CD14-positive monocyte (primary cell): ENCODE measurements at regions not wholly inside any gene's neighbourhood (a gene's known extent, or its start where the extent isn't known, plus 50 kb on each side); places are given as distances from the start of the nearest gene placed in this dataset.

Source experiments
- DNase-seq, 3 donors: peaks; one replicate each; pipeline ENCODE4 v3.0.0-alpha.2; 2011 to 2022
- H2AFZ ChIP-seq: 2 replicates; pipeline ENCODE4 v1.6.0; 2012; ENCODE audit warnings: mild to moderate bottlenecking, low read depth, low read length, inconsistent platforms; ENCODE audit not compliant: insufficient read depth, poor library complexity, severe bottlenecking
- H3K27ac ChIP-seq, 2 donors: 1 replicate in 1 of 2; 2 replicates in 1 of 2; pipeline ENCODE4 v1.5.1; 2012 to 2013; ENCODE audit warnings: low read length in 2 of 2, control low read depth in 1 of 2, inconsistent platforms in 1 of 2, low read depth in 1 of 2, mild to moderate bottlenecking in 1 of 2
- H3K27me3 ChIP-seq, 2 donors: one replicate each; pipeline versions ENCODE4 v1.6.0 to v1.6.1; 2011 to 2013; ENCODE audit warnings: low read length in 2 of 2; ENCODE audit not compliant: control insufficient read depth in 2 of 2, insufficient read depth in 2 of 2
- H3K36me3 ChIP-seq, 2 donors: replicated peaks in 1 of 2; 1 replicate in 1 of 2; 2 replicates in 1 of 2; pipeline versions ENCODE4 v1.5.1 to v1.6.1; 2012 to 2013; ENCODE audit warnings: low read length in 2 of 2, control low read depth in 1 of 2, inconsistent platforms in 1 of 2, mild to moderate bottlenecking in 1 of 2; ENCODE audit not compliant: insufficient read depth in 2 of 2, control insufficient read depth in 1 of 2
- H3K4me1 ChIP-seq, 2 donors: 1 replicate in 1 of 2; 2 replicates in 1 of 2; pipeline versions ENCODE4 v1.5.1 to v1.6.1; 2012 to 2013; ENCODE audit warnings: low read length in 2 of 2, control low read depth in 1 of 2, inconsistent platforms in 1 of 2, mild to moderate bottlenecking in 1 of 2, moderate library complexity in 1 of 2; ENCODE audit not compliant: insufficient read depth in 2 of 2, control insufficient read depth in 1 of 2
- H3K4me2 ChIP-seq: replicated peaks from 2 replicates; pipeline ENCODE3; 2012; ENCODE audit warnings: low read length, moderate library complexity, mild to moderate bottlenecking; ENCODE audit not compliant: poor library complexity, severe bottlenecking; ENCODE audit errors: extremely low read depth
- H3K4me3 ChIP-seq, 3 experiments: fragments of 200-600 bp in 1 of 3; sonication (generic) in 1 of 3; replicated peaks in 1 of 3; 1 replicate in 2 of 3; 2 replicates in 1 of 3; pipeline ENCODE4 v1.5.1; 2011 to 2013; ENCODE audit warnings: low read length in 3 of 3, mild to moderate bottlenecking in 3 of 3, control low read depth in 2 of 3, low read depth in 2 of 3, inconsistent platforms in 1 of 3, moderate library complexity in 1 of 3
- H3K79me2 ChIP-seq: 2 replicates; pipeline ENCODE4 v1.6.0; 2012; ENCODE audit warnings: mild to moderate bottlenecking, control low read depth, inconsistent platforms, low read length, moderate library complexity; ENCODE audit not compliant: insufficient read depth
- H3K9ac ChIP-seq: 2 replicates; pipeline ENCODE4 v1.6.0; 2017; ENCODE audit warnings: low read length, mild to moderate bottlenecking; ENCODE audit not compliant: insufficient read depth, poor library complexity, severe bottlenecking
- H3K9me3 ChIP-seq, 2 donors: replicated peaks in 1 of 2; 1 replicate in 1 of 2; 2 replicates in 1 of 2; pipeline versions ENCODE4 v1.5.1 to v1.6.1; 2012 to 2013; ENCODE audit warnings: low read length in 2 of 2, control low read depth in 1 of 2; ENCODE audit not compliant: control insufficient read depth in 1 of 2, insufficient read depth in 1 of 2
- H4K20me1 ChIP-seq: 2 replicates; pipeline ENCODE4 v1.6.0; 2012; ENCODE audit warnings: mild to moderate bottlenecking, low read length, control low read depth, moderate library complexity; ENCODE audit not compliant: insufficient read depth
- H3K27ac Mint-ChIP-seq, 7 donors: one replicate each; pipeline ENCODE4 v1.8.0; 2020; ENCODE audit warnings: mild to moderate bottlenecking in 7 of 7, mixed read lengths in 7 of 7, moderate library complexity in 6 of 7, inconsistent platforms in 2 of 7
- H3K27me3 Mint-ChIP-seq, 3 donors: one replicate each; pipeline ENCODE4 v1.8.0; 2021 to 2022; ENCODE audit warnings: low read depth in 3 of 3, mild to moderate bottlenecking in 3 of 3, mixed read lengths in 3 of 3, moderate library complexity in 3 of 3, inconsistent platforms in 1 of 3
- H3K36me3 Mint-ChIP-seq, 2 donors: one replicate each; pipeline ENCODE4 v1.8.0; 2020; ENCODE audit warnings: mixed read lengths in 2 of 2, inconsistent platforms in 1 of 2, mild to moderate bottlenecking in 1 of 2
- H3K4me1 Mint-ChIP-seq: one replicate; pipeline ENCODE4 v1.8.0; 2020; ENCODE audit warnings: mild to moderate bottlenecking, mixed read lengths
- H3K4me3 Mint-ChIP-seq, 2 donors: one replicate each; pipeline ENCODE4 v1.8.0; 2020; ENCODE audit warnings: mild to moderate bottlenecking in 2 of 2, mixed read lengths in 2 of 2, moderate library complexity in 1 of 2
- H3K9me3 Mint-ChIP-seq, 7 donors: one replicate each; pipeline ENCODE4 v1.8.0; 2020 to 2022; ENCODE audit warnings: mixed read lengths in 7 of 7, mild to moderate bottlenecking in 6 of 7, moderate library complexity in 6 of 7, inconsistent platforms in 2 of 7
- CTCF ChIP-seq: fragments of 200-600 bp; IDR thresholded peaks from one replicate; pipeline ENCODE4 v1.8.0; 2022; ENCODE audit warnings: antibody characterized with exemption, mild to moderate bottlenecking
- WGBS: methylation state at CpG from one replicate; pipeline ENCODE4 v1.1.5; 2013; ENCODE audit warnings: missing lambda C conversion rate; ENCODE audit not compliant: insufficient coverage; 5-methylcytosine and 5-hydroxymethylcytosine counted together
- intact Hi-C, 2 donors: fragments of 100-400 bp; cut with micrococcal nuclease; formaldehyde crosslinking; loops; one replicate each; pipeline versions ENCODE4 v1.15.0 to v1.15.1; 2023

DNA sequence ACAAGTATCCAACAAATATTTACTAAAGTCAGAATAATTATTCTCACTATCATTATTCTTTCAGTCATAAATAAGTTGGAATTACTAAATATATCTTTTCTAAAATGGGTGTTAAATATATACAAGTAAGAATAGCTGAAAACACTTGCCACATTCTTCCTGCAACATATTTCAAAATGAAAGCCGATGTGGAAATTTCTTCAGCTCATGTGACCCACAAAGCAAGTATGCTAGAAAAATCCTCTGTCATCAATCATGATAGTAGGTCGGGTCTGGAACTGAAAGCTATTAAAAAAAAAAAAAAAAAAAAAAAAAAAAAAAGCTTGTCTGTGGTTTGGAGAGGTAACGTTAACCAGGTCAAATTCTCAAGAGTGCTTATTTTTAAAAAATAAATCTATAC lies 344.7 kb downstream of the NEBL start:
- H3K4me1 Mint-ChIP-seq: no peaks in the 10 kb centered on the region
- H3K4me1 ChIP-seq: peaks cover 0 to 4% of the 10 kb centered on the region in 2 donors
- H3K4me3 ChIP-seq: no peak overlapping the region
- no peaks in the 10 kb centered on the region for H3K79me2 ChIP-seq
- H3K4me2 ChIP-seq: no peak overlapping the region
- no CpG with 5 or more reads among the region's 3 CpGs for WGBS
- H3K27me3 Mint-ChIP-seq: peaks cover 0 to 1% (median 0%) of the 10 kb centered on the region in 3 donors
- intact Hi-C loops: no loop called here
- TF ChIP-seq CTCF: no peak
- no peaks in the 10 kb centered on the region for H4K20me1 ChIP-seq
- H3K9ac ChIP-seq: no peak overlapping the region
- H3K4me3 Mint-ChIP-seq: no peak overlapping the region
- H3K36me3 Mint-ChIP-seq: no peaks in the 10 kb centered on the region
- H3K27ac ChIP-seq: no peak overlapping the region
- no peak for DNase-seq
- no peaks in the 10 kb centered on the region for H3K36me3 ChIP-seq
- peaks cover 0 to 10% of the 10 kb centered on the region in 2 donors for H3K9me3 ChIP-seq
- H3K9me3 Mint-ChIP-seq: peaks cover 8 to 21% (median 17%) of the 10 kb centered on the region in 7 donors
- no peak overlapping the region for H2AFZ ChIP-seq
- no peak overlapping the region for H3K27ac Mint-ChIP-seq
- H3K27me3 ChIP-seq: no peaks in the 10 kb centered on the region

- Histone ChIP-seq H3K9me3 (peaks cover 0 to 10% of the 10 kb centered on the region in 2 donors), H3K36me3 (no peaks in the 10 kb centered on the region), H3K4me1 (peaks cover 0 to 4% of the 10 kb centered on the region in 2 donors), H3K27me3 (no peaks in the 10 kb centered on the region), H3K4me3 (no peak overlapping the region), H3K4me2 (no peak overlapping the region), H3K9ac (no peak overlapping the region), H4K20me1 (no peaks in the 10 kb centered on the region), H2AFZ (no peak overlapping the region), H3K79me2 (no peaks in the 10 kb centered on the region), H3K27ac (no peak overlapping the region)
- no CpG with 5 or more reads among the region's 2 CpGs for WGBS
- H3K4me3 Mint-ChIP-seq: no peak overlapping the region
- no peak overlapping the region for H3K27ac Mint-ChIP-seq
- peaks cover 7 to 20% (median 13%) of the 10 kb centered on the region in 7 donors for H3K9me3 Mint-ChIP-seq
- TF ChIP-seq CTCF: no peak
- no peak for DNase-seq
- intact Hi-C loops: no loop called here
- no peaks in the 10 kb centered on the region for H3K36me3 Mint-ChIP-seq
- H3K27me3 Mint-ChIP-seq: peaks cover 0 to 1% (median 0%) of the 10 kb centered on the region in 3 donors
- H3K4me1 Mint-ChIP-seq: no peaks in the 10 kb centered on the region
These were observed 345.4 kb downstream of the NEBL start for GRCh38 chr10:20551761-20552160.
